ENCODE measurements at regions not wholly inside any gene's neighbourhood (a gene's known extent, or its start where the extent isn't known, plus 50 kb on each side); places are given as distances from the start of the nearest gene placed in this dataset.

- TF ChIP-seq POLR2AphosphoS5 (IDR thresholded peaks at IDR 0.05) (no peak), EP300 (IDR thresholded peaks at IDR 0.05) (no peak)
Observed at GRCh38 chr3:27796365-27796875, 74.3 kb upstream of the EOMES start.
